ENCODE measurements at regions not wholly inside any gene's neighbourhood (a gene's known extent, or its start where the extent isn't known, plus 50 kb on each side); places are given as distances from the start of the nearest gene placed in this dataset.

DNA sequence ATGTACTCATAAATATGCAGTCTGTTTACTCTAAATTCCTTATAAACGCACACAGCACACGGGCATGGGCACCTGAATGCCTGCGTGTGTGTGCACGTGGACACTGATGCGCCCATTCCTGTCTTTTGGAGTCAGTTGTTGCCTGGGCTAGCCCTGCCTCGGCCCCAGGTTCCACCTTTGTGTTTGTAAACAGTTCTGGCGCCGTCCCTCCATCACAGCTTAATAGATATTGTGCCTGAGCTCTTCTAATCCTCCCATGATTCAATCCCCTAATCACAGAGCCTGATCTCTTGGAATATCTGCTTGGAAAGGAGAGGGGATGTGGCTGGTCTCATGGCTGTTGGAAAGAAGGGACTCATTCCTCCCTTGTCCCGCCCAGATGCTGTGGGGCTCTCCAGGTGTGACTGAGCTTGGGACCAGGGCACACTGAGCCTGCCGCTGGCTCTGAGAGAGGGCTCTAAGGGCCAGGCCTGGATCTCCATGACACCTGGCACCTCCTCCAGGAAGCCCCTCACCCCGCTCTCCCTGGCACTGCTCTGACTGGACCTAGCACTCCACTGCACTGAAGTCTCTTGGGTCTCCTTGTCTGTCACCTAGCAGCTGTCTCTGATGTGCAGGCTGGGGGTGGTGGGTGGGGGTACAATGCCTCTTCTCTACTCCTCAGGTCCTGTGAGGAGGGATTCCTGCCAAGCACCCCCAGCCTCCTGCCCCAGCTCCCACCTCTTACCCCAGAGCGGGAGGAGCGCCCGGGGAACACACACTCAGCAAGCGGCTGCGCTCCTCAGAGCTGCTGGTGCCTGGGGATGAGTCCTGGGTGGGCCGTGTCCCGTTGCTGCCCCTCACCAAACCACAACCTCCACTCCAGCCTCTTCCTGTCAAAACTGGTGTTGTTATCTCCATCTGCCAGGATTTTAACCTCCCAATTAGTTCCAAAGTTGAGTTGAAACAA, 181.3 kb downstream of the INHBB start:
- TF ChIP-seq, protein P1, sequence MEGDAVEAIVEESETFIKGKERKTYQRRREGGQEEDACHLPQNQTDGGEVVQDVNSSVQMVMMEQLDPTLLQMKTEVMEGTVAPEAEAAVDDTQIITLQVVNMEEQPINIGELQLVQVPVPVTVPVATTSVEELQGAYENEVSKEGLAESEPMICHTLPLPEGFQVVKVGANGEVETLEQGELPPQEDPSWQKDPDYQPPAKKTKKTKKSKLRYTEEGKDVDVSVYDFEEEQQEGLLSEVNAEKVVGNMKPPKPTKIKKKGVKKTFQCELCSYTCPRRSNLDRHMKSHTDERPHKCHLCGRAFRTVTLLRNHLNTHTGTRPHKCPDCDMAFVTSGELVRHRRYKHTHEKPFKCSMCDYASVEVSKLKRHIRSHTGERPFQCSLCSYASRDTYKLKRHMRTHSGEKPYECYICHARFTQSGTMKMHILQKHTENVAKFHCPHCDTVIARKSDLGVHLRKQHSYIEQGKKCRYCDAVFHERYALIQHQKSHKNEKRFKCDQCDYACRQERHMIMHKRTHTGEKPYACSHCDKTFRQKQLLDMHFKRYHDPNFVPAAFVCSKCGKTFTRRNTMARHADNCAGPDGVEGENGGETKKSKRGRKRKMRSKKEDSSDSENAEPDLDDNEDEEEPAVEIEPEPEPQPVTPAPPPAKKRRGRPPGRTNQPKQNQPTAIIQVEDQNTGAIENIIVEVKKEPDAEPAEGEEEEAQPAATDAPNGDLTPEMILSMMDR (IDR thresholded peaks at IDR 0.05; ENCODE audit: borderline replicate concordance, control extremely low read depth, extremely low read depth, insufficient read depth, missing control alignments) = no peak
- in situ Hi-C loops (cut with MboI; ENCODE audit: low sequenced_read_pairs, unreplicated experiment) = no loop called here
- no peak for DNase-seq (ENCODE audit: low spot score)

DNA sequence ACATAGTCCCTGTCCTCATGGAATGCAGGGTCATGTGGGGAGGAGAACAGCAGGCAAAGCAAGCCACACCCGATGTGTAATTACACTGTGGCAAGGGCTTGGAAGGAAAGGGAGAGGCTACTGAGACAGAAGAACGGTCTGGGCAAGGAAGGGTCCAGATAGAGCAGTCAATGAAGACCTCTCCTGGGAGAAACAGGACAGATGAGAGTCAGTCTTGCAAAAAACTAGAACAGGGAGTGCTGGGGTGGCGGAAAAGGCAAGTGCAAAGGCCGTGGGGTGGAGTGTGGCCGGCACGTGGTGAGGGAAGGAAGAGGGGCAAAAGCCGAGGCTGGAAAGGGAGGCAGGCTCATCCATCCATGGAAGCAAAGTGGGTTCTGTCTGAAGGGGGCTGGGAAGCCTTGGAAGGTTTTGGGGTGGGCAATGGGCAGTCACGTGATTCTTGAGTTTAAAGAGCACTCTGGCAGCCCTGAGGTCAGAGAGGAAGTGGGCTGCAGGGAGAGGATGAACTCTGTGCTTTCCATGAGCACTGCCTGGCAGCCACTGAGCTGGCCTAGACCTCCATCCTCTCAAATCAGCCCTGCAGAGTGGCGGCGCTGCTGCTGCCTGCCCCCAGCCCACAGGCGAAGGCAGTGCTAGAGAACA, 182.2 kb downstream of the INHBB start:
- no peak for DNase-seq (ENCODE audit: low spot score)
- TF ChIP-seq, protein P1 (IDR thresholded peaks at IDR 0.05; ENCODE audit: borderline replicate concordance, control extremely low read depth, extremely low read depth, insufficient read depth, missing control alignments) = no peak
- in situ Hi-C loops (cut with MboI; ENCODE audit: low sequenced_read_pairs, unreplicated experiment) = no loop called here

DNA sequence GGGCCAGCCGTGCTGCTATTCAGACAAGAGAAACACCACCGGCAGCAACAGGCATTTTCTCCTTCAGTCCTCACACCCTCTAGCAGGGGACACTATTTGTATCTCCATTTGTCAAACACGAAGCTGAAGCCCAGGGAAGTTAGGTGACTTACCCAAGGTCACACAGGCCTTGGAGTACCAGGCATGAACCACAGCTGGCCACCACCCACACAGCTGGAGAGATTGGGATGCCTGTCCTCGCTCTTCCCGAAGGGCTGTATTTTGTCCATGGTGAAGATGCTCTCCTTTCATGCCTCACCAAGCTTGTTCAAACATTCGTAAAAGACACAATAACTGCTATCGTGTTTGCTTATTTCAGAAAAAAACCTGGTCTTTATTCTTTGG, 182.7 kb downstream of the INHBB start:
- TF ChIP-seq, protein P1 (IDR thresholded peaks at IDR 0.05; ENCODE audit: borderline replicate concordance, control extremely low read depth, extremely low read depth, insufficient read depth, missing control alignments) = no peak
- DNase-seq (ENCODE audit: low spot score) = no peak
- in situ Hi-C loops (cut with MboI; ENCODE audit: low sequenced_read_pairs, unreplicated experiment) = no loop called here

DNA sequence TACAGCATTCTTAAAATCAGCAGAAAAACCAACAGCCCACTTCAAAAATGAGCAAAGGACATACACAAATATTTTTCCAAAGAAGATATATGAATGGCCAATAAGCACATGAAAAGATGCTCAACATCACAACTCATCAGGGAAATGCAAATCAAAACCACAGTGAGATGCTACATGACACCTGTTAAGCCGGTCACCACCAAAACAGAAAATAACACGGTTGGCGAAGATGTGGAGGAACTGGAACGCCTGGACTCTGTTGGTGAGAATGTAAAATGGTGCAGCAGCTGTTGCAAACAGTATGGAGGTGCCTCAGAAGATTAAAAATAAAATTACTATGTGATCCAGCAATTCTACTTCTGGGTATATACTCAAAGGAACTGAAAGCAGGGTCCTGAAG, 184.8 kb downstream of the INHBB start:
- in situ Hi-C loops (cut with MboI; ENCODE audit: low sequenced_read_pairs, unreplicated experiment) = no loop called here
- DNase-seq (ENCODE audit: low spot score) = no peak
- TF ChIP-seq, protein P1 (IDR thresholded peaks at IDR 0.05; ENCODE audit: borderline replicate concordance, control extremely low read depth, extremely low read depth, insufficient read depth, missing control alignments) = no peak

DNA sequence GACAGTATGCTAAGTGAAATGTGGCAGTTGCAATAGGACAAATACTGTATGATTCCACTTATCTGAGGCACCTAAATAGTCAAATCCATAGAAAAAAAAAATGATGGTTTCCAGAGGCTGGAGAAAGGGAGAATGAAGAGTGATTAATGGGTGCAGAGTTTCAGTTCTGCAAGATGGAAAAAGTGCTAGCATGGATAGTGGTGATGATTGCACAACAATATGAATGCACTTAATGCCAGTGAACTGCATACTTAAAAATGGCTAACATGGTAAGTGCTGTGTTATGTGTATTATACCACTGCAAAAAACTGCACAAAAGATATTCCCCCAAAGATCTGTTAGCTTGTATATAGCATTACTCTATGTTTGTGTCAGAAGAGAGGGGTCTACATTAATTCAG, 185.4 kb downstream of the INHBB start:
- in situ Hi-C loops (cut with MboI; ENCODE audit: low sequenced_read_pairs, unreplicated experiment) = no loop called here
- DNase-seq (ENCODE audit: low spot score) = no peak
- TF ChIP-seq, protein P1 (IDR thresholded peaks at IDR 0.05; ENCODE audit: borderline replicate concordance, control extremely low read depth, extremely low read depth, insufficient read depth, missing control alignments) = no peak

DNA sequence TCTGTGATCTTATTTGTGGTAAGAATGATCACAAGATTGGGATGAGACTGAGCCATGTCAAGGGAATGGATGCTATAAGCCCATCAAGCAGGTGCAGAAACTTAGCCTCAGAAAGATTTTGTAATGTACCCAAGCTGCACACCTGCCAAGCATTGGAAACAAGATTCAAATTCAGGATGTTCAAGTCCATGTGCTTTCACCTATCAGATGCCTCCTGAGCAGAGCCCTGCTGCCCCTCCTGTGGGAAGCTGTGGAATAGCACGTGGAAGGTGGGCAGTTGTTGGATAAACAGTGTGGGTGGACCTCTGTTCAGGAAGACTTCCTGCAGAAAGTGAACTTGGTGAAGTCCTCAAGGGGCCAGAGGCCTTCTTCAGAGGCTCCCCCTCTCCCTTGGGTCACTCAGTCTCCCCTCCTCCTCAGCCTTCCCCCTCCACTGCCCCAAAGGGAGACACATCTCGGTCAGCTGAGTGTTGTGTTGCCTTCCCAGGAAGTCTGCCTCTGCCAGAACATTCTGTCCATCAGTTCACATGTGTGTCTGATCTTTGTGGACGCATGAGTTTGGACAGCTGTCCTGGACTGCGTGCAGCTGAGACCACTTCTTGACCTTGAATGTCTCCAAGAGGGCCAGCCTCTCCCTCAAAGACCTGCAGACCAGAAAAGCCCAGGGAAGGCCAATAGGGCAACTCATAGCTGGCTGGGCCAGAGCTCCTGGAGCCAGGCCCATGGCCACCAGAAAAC, 186.1 kb downstream of the INHBB start:
- TF ChIP-seq, protein P1 (IDR thresholded peaks at IDR 0.05; ENCODE audit: borderline replicate concordance, control extremely low read depth, extremely low read depth, insufficient read depth, missing control alignments) = no peak
- in situ Hi-C loops (cut with MboI; ENCODE audit: low sequenced_read_pairs, unreplicated experiment) = no loop called here
- no peak for DNase-seq (ENCODE audit: low spot score)
